ENCODE measurements at regions not wholly inside any gene's neighbourhood (a gene's known extent, or its start where the extent isn't known, plus 50 kb on each side); places are given as distances from the start of the nearest gene placed in this dataset.

- no peak overlapping the region for H3K27ac Mint-ChIP-seq
- Histone ChIP-seq H3K9ac (no peak overlapping the region), H3K36me3 (no peaks in the 10 kb centered on the region), H3K4me2 (no peak overlapping the region), H3K9me3 (ENCODE audit: low read depth) (peaks cover 3% of the 10 kb centered on the region), H3K27me3 (no peaks in the 10 kb centered on the region), H3K79me2 (ENCODE audit: low read depth) (no peaks in the 10 kb centered on the region), H4K20me1 (ENCODE audit: low read depth) (no peaks in the 10 kb centered on the region), H2AFZ (replicated peaks) (no peak overlapping the region), H3K4me1 (no peaks in the 10 kb centered on the region), H3F3A (ENCODE audit: low read depth) (no peaks in the 10 kb centered on the region), H3K4me3 (no peak overlapping the region), H3K27ac (no peak overlapping the region)
- no peak overlapping the region for H3K4me3 Mint-ChIP-seq
- no peak for TF ChIP-seq EZH2 (IDR thresholded peaks at IDR 0.05)
- no peak for TF ChIP-seq CTCF (IDR thresholded peaks at IDR 0.05)
- TF ChIP-seq EZH2phosphoT487 (IDR thresholded peaks at IDR 0.05), result no peak
- H3K36me3 Mint-ChIP-seq, result no peaks in the 10 kb centered on the region
- no peak for DNase-seq (ENCODE audit: low spot score)
- H3K9me3 Mint-ChIP-seq, result peaks cover 3% of the 10 kb centered on the region
- H3K27me3 Mint-ChIP-seq (ENCODE audit: insufficient read depth, low read depth), result peaks cover 9% of the 10 kb centered on the region
- no peaks in the 10 kb centered on the region for H3K4me1 Mint-ChIP-seq
These were observed 66.3 kb upstream of the COL5A1 start for GRCh38 chr9:134575103-134575900.

DNA sequence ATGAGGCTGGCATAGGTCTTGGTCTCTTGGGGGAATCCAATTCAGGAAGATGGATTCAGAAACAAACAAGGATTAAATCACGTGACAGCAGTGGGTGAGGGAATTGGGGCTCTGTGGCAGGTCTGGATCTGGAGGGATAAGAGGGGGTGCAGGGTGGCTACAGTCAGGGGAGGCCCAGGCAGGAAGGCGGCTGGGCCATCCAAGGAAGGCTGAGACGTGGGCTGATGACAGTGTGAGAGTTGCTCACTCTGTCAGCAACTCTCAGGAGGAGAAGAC is 65.8 kb upstream of the COL5A1 start:
- peaks cover 6% of the 10 kb centered on the region for H3K9me3 ChIP-seq (ENCODE audit: low read depth)
- Mint-ChIP-seq H3K27ac (no peak overlapping the region), H3K4me3 (no peak overlapping the region), H3K9me3 (peaks cover 3% of the 10 kb centered on the region), H3K27me3 (ENCODE audit: insufficient read depth, low read depth) (peaks cover 9% of the 10 kb centered on the region), H3K36me3 (no peaks in the 10 kb centered on the region), H3K4me1 (no peaks in the 10 kb centered on the region)
- no peak overlapping the region for H3K4me2 ChIP-seq
- no peaks in the 10 kb centered on the region for H3F3A ChIP-seq (ENCODE audit: low read depth)
- no peak overlapping the region for H3K27ac ChIP-seq
- H3K79me2 ChIP-seq (ENCODE audit: low read depth), result no peaks in the 10 kb centered on the region
- H4K20me1 ChIP-seq (ENCODE audit: low read depth), result no peaks in the 10 kb centered on the region
- H3K36me3 ChIP-seq, result no peaks in the 10 kb centered on the region
- no peaks in the 10 kb centered on the region for H3K4me1 ChIP-seq
- no peak overlapping the region for H3K4me3 ChIP-seq
- no peak overlapping the region for H3K9ac ChIP-seq
- TF ChIP-seq EZH2 (IDR thresholded peaks at IDR 0.05) (no peak), CTCF (IDR thresholded peaks at IDR 0.05) (no peak), EZH2phosphoT487 (IDR thresholded peaks at IDR 0.05) (no peak)
- no peak overlapping the region for H2AFZ ChIP-seq (replicated peaks)
- H3K27me3 ChIP-seq, result no peaks in the 10 kb centered on the region
- no peak for DNase-seq (ENCODE audit: low spot score)

DNA sequence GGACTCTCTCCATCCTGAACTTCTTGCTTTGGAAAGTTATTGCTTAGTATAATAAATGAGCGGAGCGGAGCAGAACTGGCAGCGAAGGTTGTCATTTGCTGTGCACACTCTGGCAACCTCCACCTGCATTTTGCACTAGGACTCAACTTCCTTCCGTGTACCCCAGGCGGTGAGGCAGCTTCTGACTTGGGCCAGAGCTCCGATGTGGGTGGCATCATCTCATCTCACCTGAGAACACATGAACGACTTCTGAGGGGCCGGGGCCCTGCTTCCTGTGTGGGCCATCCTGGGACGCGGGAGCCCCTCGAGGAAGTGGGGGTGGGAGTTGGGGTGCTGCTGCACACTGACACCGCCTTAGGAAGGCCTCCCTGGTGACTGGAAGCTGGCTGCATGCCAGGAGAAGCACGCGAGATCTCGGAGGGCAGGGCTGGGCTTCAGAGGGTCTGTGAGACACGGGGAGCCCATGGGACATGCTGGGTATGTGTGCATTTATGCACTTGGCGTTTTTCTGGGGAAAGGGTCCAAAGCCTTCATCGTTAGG is 56.5 kb upstream of the COL5A1 start:
- Histone ChIP-seq H3K9ac (no peak overlapping the region), H3K79me2 (ENCODE audit: low read depth) (no peaks in the 10 kb centered on the region), H3K4me2 (no peak overlapping the region), H3K36me3 (no peaks in the 10 kb centered on the region), H4K20me1 (ENCODE audit: low read depth) (no peaks in the 10 kb centered on the region), H3F3A (ENCODE audit: low read depth) (no peaks in the 10 kb centered on the region), H3K4me1 (no peaks in the 10 kb centered on the region), H3K9me3 (ENCODE audit: low read depth) (peaks cover 5% of the 10 kb centered on the region), H2AFZ (replicated peaks) (no peak overlapping the region), H3K27me3 (no peaks in the 10 kb centered on the region), H3K27ac (no peak overlapping the region), H3K4me3 (no peak overlapping the region)
- H3K4me3 Mint-ChIP-seq, result no peak overlapping the region
- peaks cover 2% of the 10 kb centered on the region for H3K27me3 Mint-ChIP-seq (ENCODE audit: insufficient read depth, low read depth)
- H3K27ac Mint-ChIP-seq, result no peak overlapping the region
- H3K9me3 Mint-ChIP-seq, result no peaks in the 10 kb centered on the region
- H3K4me1 Mint-ChIP-seq, result no peaks in the 10 kb centered on the region
- no peak for DNase-seq (ENCODE audit: low spot score)
- H3K36me3 Mint-ChIP-seq, result no peaks in the 10 kb centered on the region
- no peak for TF ChIP-seq EZH2phosphoT487 (IDR thresholded peaks at IDR 0.05)
- TF ChIP-seq EZH2 (IDR thresholded peaks at IDR 0.05), result no peak
